HAP-1 (cell line): ENCODE measurements at regions not wholly inside any gene's neighbourhood (a gene's known extent, or its start where the extent isn't known, plus 50 kb on each side); places are given as distances from the start of the nearest gene placed in this dataset.

Experiments
- DNase-seq, 2 experiments: peaks; one replicate each; pipeline ENCODE4 v3.0.0-alpha.2; 2016 to 2020; ENCODE audit warnings: low spot score in 2 of 2
- H3K27me3 ChIP-seq: fragments of 250-450 bp; sonication (Bioruptor Pico); 2 replicates; pipeline ENCODE4 v1.5.1; 2020; ENCODE audit warnings: low read depth, mild to moderate bottlenecking, moderate library complexity
- H3K36me3 ChIP-seq: fragments of 250-450 bp; sonication (Bioruptor Pico); replicated peaks from 2 replicates; pipeline ENCODE4 v1.5.1; 2020; ENCODE audit warnings: mild to moderate bottlenecking
- H3K4me1 ChIP-seq: fragments of 250-450 bp; sonication (Bioruptor Pico); 2 replicates; pipeline ENCODE4 v1.5.1; 2020; ENCODE audit warnings: mild to moderate bottlenecking
- H3K4me3 ChIP-seq: fragments of 250-450 bp; sonication (Bioruptor Pico); 2 replicates; pipeline ENCODE4 v1.5.1; 2020; ENCODE audit warnings: mild to moderate bottlenecking, moderate library complexity
- H3K9me3 ChIP-seq: fragments of 250-450 bp; sonication (Bioruptor Pico); 2 replicates; pipeline ENCODE4 v1.5.1; 2020; ENCODE audit warnings: mild to moderate bottlenecking, moderate library complexity
- in situ Hi-C: fragments of 300-500 bp; cut with MboI; formaldehyde crosslinking; loops from 3 replicates; pipeline ENCODE4 v1.14.3; 2020; ENCODE audit warnings: low sequenced_read_pairs, inconsistent platforms, mixed read lengths

DNA sequence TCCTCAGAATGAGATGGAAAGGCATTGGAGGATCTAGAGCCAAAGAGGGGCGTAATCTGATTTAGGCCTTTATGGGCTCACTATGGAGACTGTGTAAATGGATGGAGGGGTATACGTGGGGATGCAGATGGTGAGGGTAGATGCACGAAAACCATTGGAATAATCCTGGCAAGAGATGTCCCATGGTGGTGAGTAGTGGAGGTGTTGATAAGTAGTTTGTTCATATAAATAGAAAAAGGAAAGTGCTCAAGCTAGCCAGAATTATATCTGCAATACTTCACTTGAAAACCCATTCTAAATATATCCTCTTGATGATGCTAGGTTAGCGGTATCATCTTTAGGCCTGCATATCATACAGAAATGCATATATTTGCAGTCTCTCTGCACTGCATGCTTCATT is 459.7 kb downstream of the CDH2 start:
- Histone ChIP-seq H3K4me3 (no peak overlapping the region), H3K4me1 (peaks cover 15% of the 10 kb centered on the region), H3K27me3 (no peaks in the 10 kb centered on the region), H3K36me3 (no peaks in the 10 kb centered on the region), H3K9me3 (no peaks in the 10 kb centered on the region)
- in situ Hi-C loops = no loop called here
- DNase-seq = no peak

DNA sequence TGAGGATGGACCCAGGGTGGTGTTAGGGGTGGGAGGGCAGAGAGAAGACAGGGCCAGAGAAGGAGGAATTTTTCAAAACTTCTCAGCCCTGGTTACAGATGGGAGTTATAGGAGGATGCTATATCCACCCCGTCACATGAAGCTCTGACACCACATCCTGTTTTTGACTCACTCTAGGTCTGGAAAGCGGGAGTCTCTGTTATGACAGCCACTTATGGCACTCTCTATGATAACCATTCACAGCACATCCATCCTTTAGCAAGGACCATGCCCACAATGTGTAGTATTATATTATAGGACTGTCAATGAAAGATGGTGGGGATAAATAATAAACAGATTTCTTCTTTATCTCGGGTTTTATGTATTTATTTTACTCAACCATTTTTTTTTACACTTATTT is 461.2 kb downstream of the CDH2 start:
- no peak for DNase-seq
- in situ Hi-C loops = no loop called here
- H3K9me3 ChIP-seq = no peaks in the 10 kb centered on the region

DNA sequence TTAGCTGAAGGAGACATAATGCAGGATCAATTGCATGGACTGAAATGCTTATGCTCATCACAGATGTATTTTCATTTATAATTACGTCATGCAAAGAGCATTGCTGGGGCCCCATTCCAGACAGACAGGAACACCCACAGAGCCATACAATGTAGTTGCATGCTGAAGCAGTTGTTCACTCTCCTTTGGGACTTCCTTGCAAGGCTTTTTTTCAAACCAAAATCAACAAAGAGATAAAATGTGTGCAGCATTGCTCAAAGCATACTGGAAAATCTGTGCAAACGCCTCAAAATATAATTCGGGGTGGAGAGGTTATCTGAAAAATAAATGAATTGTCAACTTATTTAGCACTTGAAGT is 463.2 kb downstream of the CDH2 start:
- H3K9me3 ChIP-seq = no peaks in the 10 kb centered on the region
- peaks cover 19% of the 10 kb centered on the region for H3K4me1 ChIP-seq
- H3K4me3 ChIP-seq = no peak overlapping the region
- in situ Hi-C loops = no loop called here
- DNase-seq = no peak
- H3K36me3 ChIP-seq = no peaks in the 10 kb centered on the region
- H3K27me3 ChIP-seq = no peaks in the 10 kb centered on the region

More for the DNA sequence above, 461.2 kb downstream of the CDH2 start:
- no peaks in the 10 kb centered on the region for H3K36me3 ChIP-seq
- peaks cover 19% of the 10 kb centered on the region for H3K4me1 ChIP-seq
- H3K4me3 ChIP-seq = no peak overlapping the region
- H3K27me3 ChIP-seq = no peaks in the 10 kb centered on the region

DNA sequence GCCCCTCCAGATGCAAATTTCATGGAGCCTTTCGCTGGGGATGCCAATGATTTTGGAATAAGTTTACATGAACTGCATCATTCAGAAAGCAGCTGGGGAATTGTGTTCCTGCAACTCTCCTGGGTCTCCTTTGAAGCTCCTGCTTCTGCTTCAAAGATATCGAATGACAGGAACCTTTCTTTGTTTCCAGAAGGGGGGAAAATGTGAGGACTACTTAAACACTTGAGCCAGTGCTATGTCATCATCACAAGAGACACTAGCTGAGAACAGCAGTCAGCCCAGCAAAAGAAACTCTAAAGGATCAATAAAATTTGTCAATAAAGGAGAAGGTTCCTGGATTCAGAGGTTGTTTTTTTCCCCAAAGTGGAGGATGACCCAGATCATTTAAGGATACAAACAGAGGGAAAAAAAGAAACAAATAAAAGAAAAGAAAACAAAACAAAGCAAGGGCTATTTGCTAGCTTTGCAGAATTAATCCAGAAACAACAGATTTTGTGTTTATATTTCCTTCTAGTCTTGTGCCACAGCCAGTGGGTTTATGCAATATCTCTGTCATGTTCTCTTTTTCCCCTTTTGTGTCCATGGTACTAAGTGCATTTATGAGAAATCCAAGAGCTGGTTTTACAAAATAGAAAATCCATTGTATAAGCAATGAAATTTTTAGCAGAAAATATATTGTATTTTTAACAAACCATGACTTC is 463.7 kb downstream of the CDH2 start:
- Histone ChIP-seq H3K27me3 (no peaks in the 10 kb centered on the region), H3K9me3 (no peaks in the 10 kb centered on the region), H3K36me3 (no peaks in the 10 kb centered on the region), H3K4me1 (peaks cover 19% of the 10 kb centered on the region), H3K4me3 (no peak overlapping the region)
- in situ Hi-C loops = no loop called here
- DNase-seq = peak in 1 of 2 experiments; percentile 20

DNA sequence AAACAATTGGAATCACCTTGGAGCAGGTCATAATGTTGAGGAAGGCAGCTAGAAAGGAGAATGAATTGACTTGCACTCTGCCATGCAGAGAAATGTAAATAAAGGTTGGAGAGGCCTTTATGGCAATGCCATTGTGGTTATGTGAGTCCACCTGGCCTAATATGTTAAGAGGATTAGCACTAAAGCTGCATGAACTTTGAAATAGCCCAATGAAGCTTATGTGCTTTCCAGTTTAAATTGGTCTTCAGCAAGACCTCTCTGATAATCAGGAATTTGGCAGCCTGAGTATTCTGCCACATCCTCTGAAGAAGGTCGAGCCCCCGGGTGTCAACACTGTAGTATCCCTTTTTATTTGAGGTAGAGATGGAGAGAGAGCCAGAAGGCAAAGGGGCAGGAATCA is 464.9 kb downstream of the CDH2 start:
- Histone ChIP-seq H3K4me1 (peaks cover 13% of the 10 kb centered on the region), H3K4me3 (no peak overlapping the region), H3K27me3 (no peaks in the 10 kb centered on the region), H3K36me3 (no peaks in the 10 kb centered on the region), H3K9me3 (no peaks in the 10 kb centered on the region)
- peak; percentile 26 to 67 for DNase-seq
- in situ Hi-C loops = no loop called here

DNA sequence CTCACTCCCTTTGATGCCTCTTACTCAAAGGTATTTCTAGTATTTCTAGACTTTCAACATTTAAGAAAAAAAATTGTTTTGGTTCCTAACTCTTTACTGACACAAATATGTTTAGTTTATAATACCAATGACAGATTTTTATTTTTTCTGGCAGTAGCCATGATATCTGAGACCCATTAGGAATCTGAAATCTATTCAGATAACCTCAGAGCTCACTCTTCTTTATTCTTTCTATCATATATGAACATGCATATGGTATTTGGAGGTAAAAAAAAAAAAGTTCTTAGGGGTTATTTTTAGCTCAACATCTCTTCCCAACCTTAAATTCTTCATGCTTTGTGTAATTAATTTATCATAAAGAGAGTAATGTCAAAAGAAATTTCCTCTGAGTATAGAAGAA is 465.5 kb downstream of the CDH2 start:
- DNase-seq = no peak
- no peaks in the 10 kb centered on the region for H3K27me3 ChIP-seq
- H3K4me3 ChIP-seq = no peak overlapping the region
- in situ Hi-C loops = no loop called here
- no peaks in the 10 kb centered on the region for H3K9me3 ChIP-seq
- peaks cover 13% of the 10 kb centered on the region for H3K4me1 ChIP-seq
- no peaks in the 10 kb centered on the region for H3K36me3 ChIP-seq

DNA sequence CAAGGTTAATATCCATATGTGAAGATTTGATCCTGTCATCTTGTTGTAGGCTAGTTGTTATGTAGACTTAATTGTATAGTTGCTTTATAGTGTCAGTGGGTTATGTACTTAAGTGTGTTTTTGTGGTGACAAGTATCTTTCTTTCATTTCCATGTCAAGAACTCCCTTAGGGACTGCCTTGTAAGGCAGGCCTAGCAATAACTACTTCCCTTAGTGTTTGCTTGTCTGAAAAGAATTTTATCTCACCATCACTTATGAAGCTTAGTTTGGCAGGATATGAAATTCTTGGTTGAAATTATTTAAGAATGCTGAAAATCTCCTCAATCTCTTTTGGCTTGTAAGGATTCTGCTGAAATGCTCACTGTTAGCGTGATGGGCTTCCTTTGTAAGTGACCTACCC is 467.6 kb downstream of the CDH2 start:
- H3K4me1 ChIP-seq = peaks cover 13% of the 10 kb centered on the region
- in situ Hi-C loops = no loop called here
- DNase-seq = peak in 1 of 2 experiments; percentile 51
- H3K27me3 ChIP-seq = no peaks in the 10 kb centered on the region
- no peak overlapping the region for H3K4me3 ChIP-seq
- H3K9me3 ChIP-seq = no peaks in the 10 kb centered on the region
- no peaks in the 10 kb centered on the region for H3K36me3 ChIP-seq

DNA sequence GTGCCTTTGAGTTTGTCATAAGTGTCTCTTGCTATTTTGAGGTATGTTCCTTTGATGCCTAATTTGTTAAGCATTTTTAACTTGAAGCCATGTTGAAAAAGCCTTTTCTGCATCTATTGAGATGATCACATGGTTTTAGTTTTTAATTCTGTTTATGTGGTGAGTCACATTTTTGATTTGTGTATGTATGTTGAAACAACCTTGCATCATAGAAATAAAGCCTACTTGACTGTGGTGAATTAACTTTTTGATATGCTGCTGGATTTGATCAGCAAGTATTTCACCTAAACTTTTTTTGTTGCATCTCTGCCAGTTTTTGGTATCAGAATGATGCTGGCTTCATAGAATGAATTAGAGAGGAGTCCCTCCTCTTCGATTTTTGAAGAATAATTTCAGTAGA is 469.7 kb downstream of the CDH2 start:
- in situ Hi-C loops = no loop called here
- H3K9me3 ChIP-seq = no peaks in the 10 kb centered on the region
- H3K4me1 ChIP-seq = peaks cover 4% of the 10 kb centered on the region
- no peak overlapping the region for H3K4me3 ChIP-seq
- H3K27me3 ChIP-seq = no peaks in the 10 kb centered on the region
- no peak for DNase-seq
- H3K36me3 ChIP-seq = no peaks in the 10 kb centered on the region

DNA sequence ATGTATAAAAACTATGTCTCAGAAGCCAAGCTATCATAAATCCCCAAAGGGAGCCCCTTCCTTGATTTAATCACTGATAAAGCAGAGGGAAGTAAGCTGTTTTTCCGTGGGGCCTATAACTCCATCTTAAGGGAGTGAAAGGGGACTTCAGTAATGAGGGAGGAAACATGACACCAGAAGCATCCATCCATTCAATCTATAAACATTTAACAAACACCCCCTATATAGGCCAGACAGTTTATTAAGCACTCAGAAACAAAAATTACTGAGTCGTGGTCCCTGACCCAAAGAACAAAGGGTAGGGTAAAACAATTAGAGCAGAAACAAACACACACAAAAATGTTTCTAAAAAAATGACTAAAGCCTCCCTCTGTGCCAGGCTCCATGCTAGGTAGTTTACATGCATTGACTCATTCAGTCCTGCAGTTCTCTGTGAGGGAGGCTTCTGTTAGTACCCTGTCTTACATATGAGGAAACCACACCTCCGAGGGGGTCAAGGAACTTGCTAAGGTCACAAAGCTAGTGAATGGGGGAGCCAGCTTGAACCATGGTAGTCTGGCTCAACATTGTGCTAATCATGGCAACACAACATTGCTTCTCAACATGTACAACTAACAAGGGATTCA is 472.1 kb downstream of the CDH2 start:
- in situ Hi-C loops = no loop called here

DNA sequence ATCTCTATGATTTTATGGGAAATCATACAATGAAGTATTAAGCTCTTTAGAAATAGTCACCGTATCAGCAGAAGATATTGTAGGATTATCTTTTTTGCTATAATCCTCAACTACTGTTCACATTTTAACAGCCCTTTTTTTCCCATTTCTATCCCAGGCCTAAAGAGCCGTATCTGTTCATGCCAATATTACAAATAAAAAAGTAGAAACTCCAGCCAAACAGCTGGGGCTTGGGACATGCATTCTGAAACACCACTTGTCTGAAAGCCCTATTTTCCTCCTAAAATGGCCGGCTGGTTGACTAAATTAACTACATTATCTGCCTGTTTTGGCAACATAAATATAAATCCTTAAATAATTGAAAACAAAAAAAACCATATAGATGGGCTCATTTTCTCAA is 477.8 kb downstream of the CDH2 start:
- in situ Hi-C loops = no loop called here
- H3K9me3 ChIP-seq = no peaks in the 10 kb centered on the region
- no peak for DNase-seq
- H3K27me3 ChIP-seq = no peaks in the 10 kb centered on the region
- peaks cover 12% of the 10 kb centered on the region for H3K4me1 ChIP-seq
- no peak overlapping the region for H3K4me3 ChIP-seq
- H3K36me3 ChIP-seq = no peaks in the 10 kb centered on the region

More for the DNA sequence above, 472.1 kb downstream of the CDH2 start:
- no peak for DNase-seq
- no peaks in the 10 kb centered on the region for H3K36me3 ChIP-seq
- no peaks in the 10 kb centered on the region for H3K27me3 ChIP-seq
- H3K4me1 ChIP-seq = no peaks in the 10 kb centered on the region
- H3K9me3 ChIP-seq = no peaks in the 10 kb centered on the region
- H3K4me3 ChIP-seq = no peak overlapping the region

DNA sequence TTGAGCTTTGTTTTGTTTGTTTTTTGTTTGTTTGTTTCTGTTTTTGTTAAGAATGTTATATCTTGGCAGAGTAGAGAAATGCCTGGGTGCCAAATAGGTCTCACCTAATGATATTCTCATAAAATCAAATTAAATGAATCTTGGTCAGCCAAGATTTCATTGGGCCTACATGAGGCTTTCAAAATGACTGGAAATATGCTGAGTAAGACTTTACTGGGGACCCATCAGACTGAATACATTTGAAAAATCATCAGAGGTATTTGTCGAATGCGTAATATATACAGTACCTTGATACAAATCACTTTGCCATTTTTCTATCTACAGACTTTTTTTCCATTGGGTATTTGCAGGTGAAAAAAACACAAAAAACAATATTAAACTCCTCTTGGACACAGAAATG is 480.8 kb downstream of the CDH2 start:
- in situ Hi-C loops = no loop called here
- Histone ChIP-seq H3K27me3 (no peaks in the 10 kb centered on the region), H3K4me3 (no peak overlapping the region), H3K9me3 (no peaks in the 10 kb centered on the region), H3K36me3 (no peaks in the 10 kb centered on the region), H3K4me1 (peaks cover 12% of the 10 kb centered on the region)
- DNase-seq = no peak

DNA sequence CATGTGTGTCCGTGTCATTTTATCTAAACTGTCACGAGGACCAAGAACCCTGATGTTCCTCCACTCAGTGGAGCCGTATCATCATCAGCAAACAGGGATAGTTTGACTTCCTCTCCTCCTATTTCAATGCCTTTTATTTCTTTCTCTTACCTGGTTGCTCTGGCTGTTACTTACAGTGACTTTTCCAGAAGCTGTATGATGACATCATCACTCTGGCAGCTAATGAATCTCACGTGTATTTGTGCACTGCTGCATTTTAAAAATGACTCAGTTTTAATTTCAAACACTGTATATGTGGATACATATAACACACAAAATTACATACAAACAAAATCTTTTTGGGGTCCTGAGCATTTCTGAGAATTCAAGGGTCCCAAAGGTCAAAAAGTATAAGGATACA is 481.4 kb downstream of the CDH2 start:
- in situ Hi-C loops = no loop called here
- no peaks in the 10 kb centered on the region for H3K27me3 ChIP-seq
- no peak for DNase-seq
- no peaks in the 10 kb centered on the region for H3K36me3 ChIP-seq
- no peak overlapping the region for H3K4me3 ChIP-seq
- peaks cover 12% of the 10 kb centered on the region for H3K4me1 ChIP-seq
- H3K9me3 ChIP-seq = no peaks in the 10 kb centered on the region

DNA sequence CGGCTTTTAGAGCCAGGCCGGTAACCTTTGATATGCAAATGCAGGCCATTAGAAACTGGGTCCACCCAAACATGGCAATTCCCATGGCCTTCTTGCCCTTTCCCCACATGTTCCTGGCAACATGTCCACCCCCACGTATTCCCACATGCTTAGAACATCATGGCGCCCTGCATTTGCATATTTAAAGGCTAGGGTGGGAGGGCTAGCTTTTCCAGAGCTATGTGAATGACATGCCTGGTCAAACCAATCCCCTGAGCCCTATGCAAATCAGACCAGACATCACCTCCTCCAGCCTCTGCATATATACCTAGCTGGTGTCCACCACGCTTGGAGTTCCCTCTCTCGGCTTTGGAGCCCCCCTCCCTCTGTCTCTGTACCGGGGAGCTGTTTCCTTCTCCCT is 481.9 kb downstream of the CDH2 start:
- in situ Hi-C loops = no loop called here
- peak in 1 of 2 experiments; percentile 44 for DNase-seq
- peaks cover 12% of the 10 kb centered on the region for H3K4me1 ChIP-seq
- no peaks in the 10 kb centered on the region for H3K36me3 ChIP-seq
- H3K4me3 ChIP-seq = no peak overlapping the region
- no peaks in the 10 kb centered on the region for H3K27me3 ChIP-seq
- H3K9me3 ChIP-seq = no peaks in the 10 kb centered on the region

DNA sequence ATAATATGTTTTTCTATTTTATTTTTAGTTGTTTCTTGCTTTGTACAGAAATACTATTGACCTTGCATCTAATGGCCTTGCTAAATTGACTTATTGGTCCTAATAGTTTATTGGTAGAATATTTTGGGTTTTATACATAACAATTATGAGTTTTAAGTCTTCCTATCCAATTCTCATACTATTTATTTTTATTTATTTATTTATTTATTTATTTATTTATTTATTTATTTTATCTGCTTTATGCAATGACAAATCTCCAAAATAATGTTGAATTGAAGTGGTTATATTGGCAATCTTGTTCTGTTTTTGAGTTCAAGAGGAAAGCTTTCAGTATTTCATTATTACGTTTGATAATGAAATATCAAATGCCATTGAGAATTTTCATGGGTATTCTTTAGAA is 488.3 kb downstream of the CDH2 start:
- H3K9me3 ChIP-seq = peaks cover 2% of the 10 kb centered on the region; the same call in 1 of the 2 replicates
- no peaks in the 10 kb centered on the region for H3K36me3 ChIP-seq
- H3K4me3 ChIP-seq = no peak overlapping the region
- H3K4me1 ChIP-seq = no peaks in the 10 kb centered on the region; the same call in 1 of the 2 replicates
- no peaks in the 10 kb centered on the region for H3K27me3 ChIP-seq
- in situ Hi-C loops = no loop called here
- DNase-seq = no peak
